ENCODE measurements at regions not wholly inside any gene's neighbourhood (a gene's known extent, or its start where the extent isn't known, plus 50 kb on each side); places are given as distances from the start of the nearest gene placed in this dataset.

DNA sequence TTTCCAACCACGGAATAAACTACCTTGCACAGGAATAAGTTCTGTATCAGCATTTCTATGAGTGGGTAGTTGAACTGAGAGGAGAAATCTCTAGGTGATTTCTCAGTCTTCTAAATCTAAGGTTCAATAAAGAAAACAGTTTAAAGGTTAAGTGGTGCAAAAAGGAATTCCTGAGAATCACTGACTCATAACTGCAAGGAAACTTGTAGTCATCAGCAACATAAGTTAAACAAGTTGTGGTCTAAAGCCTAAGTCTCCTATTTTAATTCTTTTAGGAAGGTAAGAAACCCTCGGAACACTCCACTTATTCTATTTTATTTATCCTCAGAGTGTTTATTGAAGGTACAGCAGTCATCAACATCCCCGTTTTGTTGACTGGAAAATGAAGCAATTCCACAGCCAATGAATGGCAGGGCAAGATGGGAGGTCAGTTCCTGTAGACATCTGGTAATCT lies 92.4 kb upstream of the PIK3CG start:
- TF ChIP-seq, protein P1, sequence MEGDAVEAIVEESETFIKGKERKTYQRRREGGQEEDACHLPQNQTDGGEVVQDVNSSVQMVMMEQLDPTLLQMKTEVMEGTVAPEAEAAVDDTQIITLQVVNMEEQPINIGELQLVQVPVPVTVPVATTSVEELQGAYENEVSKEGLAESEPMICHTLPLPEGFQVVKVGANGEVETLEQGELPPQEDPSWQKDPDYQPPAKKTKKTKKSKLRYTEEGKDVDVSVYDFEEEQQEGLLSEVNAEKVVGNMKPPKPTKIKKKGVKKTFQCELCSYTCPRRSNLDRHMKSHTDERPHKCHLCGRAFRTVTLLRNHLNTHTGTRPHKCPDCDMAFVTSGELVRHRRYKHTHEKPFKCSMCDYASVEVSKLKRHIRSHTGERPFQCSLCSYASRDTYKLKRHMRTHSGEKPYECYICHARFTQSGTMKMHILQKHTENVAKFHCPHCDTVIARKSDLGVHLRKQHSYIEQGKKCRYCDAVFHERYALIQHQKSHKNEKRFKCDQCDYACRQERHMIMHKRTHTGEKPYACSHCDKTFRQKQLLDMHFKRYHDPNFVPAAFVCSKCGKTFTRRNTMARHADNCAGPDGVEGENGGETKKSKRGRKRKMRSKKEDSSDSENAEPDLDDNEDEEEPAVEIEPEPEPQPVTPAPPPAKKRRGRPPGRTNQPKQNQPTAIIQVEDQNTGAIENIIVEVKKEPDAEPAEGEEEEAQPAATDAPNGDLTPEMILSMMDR (IDR thresholded peaks at IDR 0.05) = no peak
- no peak for TF ChIP-seq POLR2A (IDR thresholded peaks at IDR 0.05)
- no peak for TF ChIP-seq EP300 (IDR thresholded peaks at IDR 0.05)

Data from tibial nerve (tissue), 4 donors.